GM12878 (cell line): ENCODE measurements at regions not wholly inside any gene's neighbourhood (a gene's known extent, or its start where the extent isn't known, plus 50 kb on each side); places are given as distances from the start of the nearest gene placed in this dataset.
A peak's percentile ranks its signal among the peaks of the same experiment; 100 is the strongest.

Experiments used
- ATAC-seq: fragments of 200-7000 bp; cut with Tn5 transposase; 3 replicates; pipeline ENCODE4 v1.9.1; 2020; ENCODE audit warnings: mild to moderate bottlenecking, moderate library complexity
- BruUV-seq: library from RNA; stranded (reverse); fragments of 400-500 nt; replicated peaks from 2 replicates; lab custom pipeline; 2021; lab: Mats Ljungman, UMichigan
- CTCF ChIA-PET: fragments of 300-600 bp; sonication (Branson Sonifier 250); formaldehyde crosslinking; extraction: SDS; loops from one replicate; lab custom pipeline; 2021; ENCODE audit warnings: inconsistent platforms; lab: Yijun Ruan, JAX
- POLR2A ChIA-PET: fragments of 350-600 bp; formaldehyde crosslinking; extraction: SDS; loops from one replicate; lab custom pipeline; 2021; ENCODE audit warnings: inconsistent platforms; lab: Charles Lee
- RAD21 ChIA-PET: fragments of 300-600 bp; sonication (Branson Sonifier 250); formaldehyde crosslinking; loops from one replicate; lab custom pipeline; 2023; ENCODE audit warnings: antibody characterized with exemption; ENCODE audit not compliant: unreplicated experiment; lab: Charles Lee
- SMC1A ChIA-PET: fragments of 300-600 bp; sonication (Branson Sonifier 250); formaldehyde crosslinking; loops from one replicate; lab custom pipeline; 2023; ENCODE audit not compliant: unreplicated experiment, uncharacterized antibody; lab: Charles Lee
- DNase-seq: peaks from one replicate; pipeline ENCODE4 v3.0.0-alpha.2; 2011; ENCODE audit warnings: low read depth, low spot score
- FAIRE-seq: peaks from 3 replicates; lab custom pipeline; 2011; peaks lifted over from hg19 to GRCh38; lab: Jason Lieb, UNC
- H2AFZ ChIP-seq: 2 replicates; pipeline ENCODE4 v1.6.0; 2011; ENCODE audit warnings: low read depth, low read length, control low read depth; ENCODE audit not compliant: control insufficient read depth
- H3K27ac ChIP-seq: 2 replicates; pipeline ENCODE4 v1.5.1; 2011; ENCODE audit warnings: control low read depth; ENCODE audit not compliant: control insufficient read depth, insufficient read depth
- H3K27me3 ChIP-seq, 2 experiments: replicated peaks in 1 of 2; 2 replicates each; pipeline versions ENCODE4 v1.6.0 to v1.6.1; 2011; ENCODE audit warnings: low read length in 1 of 2; ENCODE audit not compliant: control insufficient read depth in 2 of 2, insufficient read depth in 2 of 2
- H3K36me3 ChIP-seq, 2 experiments: 2 replicates each; pipeline ENCODE4 v1.5.1; 2011; ENCODE audit warnings: low read length in 1 of 2; ENCODE audit not compliant: control insufficient read depth in 2 of 2, insufficient read depth in 2 of 2
- H3K4me1 ChIP-seq: 2 replicates; pipeline ENCODE4 v1.6.1; 2011; ENCODE audit warnings: mild to moderate bottlenecking, low read length, moderate library complexity, mixed read lengths; ENCODE audit not compliant: control insufficient read depth, insufficient read depth
- H3K4me2 ChIP-seq: 2 replicates; pipeline ENCODE4 v1.6.0; 2011; ENCODE audit warnings: control low read depth; ENCODE audit not compliant: control insufficient read depth, insufficient read depth
- H3K4me3 ChIP-seq: fragments of 200-600 bp; sonication (generic); 2 replicates; pipeline ENCODE4 v1.5.1; 2016
- H3K79me2 ChIP-seq: 2 replicates; pipeline ENCODE4 v1.6.0; 2011; ENCODE audit warnings: low read length; ENCODE audit not compliant: control insufficient read depth, insufficient read depth
- H3K9ac ChIP-seq: 2 replicates; pipeline ENCODE4 v1.8.0; 2011; ENCODE audit warnings: low read length, control low read depth, mixed read lengths; ENCODE audit not compliant: control insufficient read depth, insufficient read depth
- H3K9me3 ChIP-seq: replicated peaks from 3 replicates; pipeline ENCODE4 v1.5.1; 2011; ENCODE audit warnings: mild to moderate bottlenecking, low read length; ENCODE audit not compliant: control insufficient read depth, insufficient read depth
- H4K20me1 ChIP-seq: 2 replicates; pipeline ENCODE4 v1.6.0; 2011; ENCODE audit not compliant: control insufficient read depth, insufficient read depth
- EGR1 ChIP-seq, 2 experiments: IDR thresholded peaks; 1 replicate in 1 of 2; 2 replicates in 1 of 2; pipeline ENCODE4 v1.6.1; 2011 to 2012; ENCODE audit warnings: low read depth in 2 of 2, low read length in 2 of 2, borderline replicate concordance in 1 of 2, mild to moderate bottlenecking in 1 of 2, moderate library complexity in 1 of 2
- IKZF2 ChIP-seq, 2 experiments: fragments of 450-650 bp; IDR thresholded peaks; 2 replicates each; pipeline ENCODE4 v1.6.1; 2017; ENCODE audit warnings: mild to moderate bottlenecking in 2 of 2, moderate library complexity in 2 of 2
- NFXL1 ChIP-seq: fragments of 450-650 bp; IDR thresholded peaks from 2 replicates; pipeline ENCODE4 v1.6.1; 2017; ENCODE audit warnings: antibody characterized with exemption, mild to moderate bottlenecking, borderline replicate concordance
- RB1 ChIP-seq: fragments of 450-650 bp; formaldehyde crosslinking; IDR thresholded peaks from 2 replicates; pipeline ENCODE4 v1.6.1; 2017; ENCODE audit warnings: mild to moderate bottlenecking, borderline replicate concordance
- YY1 ChIP-seq: IDR thresholded peaks from 2 replicates; pipeline ENCODE4 v1.6.1; 2011; ENCODE audit warnings: low read depth, mild to moderate bottlenecking, low read length
- ZNF217 ChIP-seq: fragments of 450-650 bp; IDR thresholded peaks from 2 replicates; pipeline ENCODE4 v1.6.1; 2017; ENCODE audit warnings: antibody characterized with exemption, mild to moderate bottlenecking
- ZNF24 ChIP-seq: fragments of 450-650 bp; IDR thresholded peaks from 2 replicates; pipeline ENCODE4 v1.6.1; 2017; ENCODE audit warnings: antibody characterized with exemption, mild to moderate bottlenecking
- ZZZ3 ChIP-seq: IDR thresholded peaks from 2 replicates; pipeline ENCODE4 v1.6.1; 2011; ENCODE audit warnings: low read depth; ENCODE audit not compliant: control insufficient read depth, insufficient read length
- WGBS: methylation state at CpG from one replicate; pipeline ENCODE4 v1.1.6; 2016; ENCODE audit warnings: low lambda C conversion rate; ENCODE audit not compliant: insufficient replicate concordance, insufficient coverage; ENCODE audit errors: missing lambda C conversion rate; 5-methylcytosine and 5-hydroxymethylcytosine counted together
- in situ Hi-C: fragments of 300-500 bp; cut with MboI; formaldehyde crosslinking; loops from 9 replicates; pipeline ENCODE4 v1.14.3; 2018; ENCODE audit warnings: mixed read lengths
- intact Hi-C: fragments of 100-400 bp; cut with micrococcal nuclease; formaldehyde crosslinking; loops from one replicate; pipeline ENCODE4 v1.14.2; 2022; ENCODE audit not compliant: unreplicated experiment
- TF ChIP-seq, protein P1 (sequence below): fragments of 450-650 bp; IDR thresholded peaks from 2 replicates; pipeline ENCODE4 v1.6.1; 2016; ENCODE audit warnings: mild to moderate bottlenecking
- TF ChIP-seq, protein P2 (sequence below): IDR thresholded peaks from 2 replicates; pipeline ENCODE4 v1.6.1; 2012; ENCODE audit warnings: low read depth, low read length, improper control_type of control experiment

DNA sequence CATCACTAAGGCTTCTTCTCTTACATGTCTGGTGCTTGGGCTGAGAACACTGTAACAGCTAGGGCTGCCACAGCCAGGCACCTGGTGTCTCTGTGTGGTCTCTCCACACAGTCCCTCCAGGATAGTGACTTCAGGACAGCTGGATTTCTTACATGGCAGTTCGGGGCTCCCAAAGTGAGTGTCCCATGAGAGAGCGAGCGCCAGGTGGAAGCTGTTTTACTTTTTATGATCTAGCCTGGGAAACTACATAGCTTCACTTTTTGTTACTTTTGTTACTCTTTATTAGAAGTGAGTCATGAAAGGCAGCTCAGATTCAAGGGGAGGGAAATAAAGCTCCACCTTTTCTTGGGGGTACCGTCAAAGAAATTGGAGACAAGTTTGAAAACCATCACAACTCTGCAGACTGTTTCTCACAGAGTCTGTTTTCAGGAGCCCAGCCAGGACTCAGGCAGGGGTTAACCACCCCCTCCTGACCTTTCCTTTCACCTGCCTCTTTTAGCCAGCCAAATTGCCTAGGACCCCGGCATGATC is 373.0 kb downstream of the MID1IP1 start:
- FAIRE-seq = no peak
- Histone ChIP-seq H3K9ac (no peak overlapping the region), H3K79me2 (no peaks in the 10 kb centered on the region), H3K4me1 (peaks cover 3% of the 10 kb centered on the region; the same call in 1 of the 2 replicates), H3K36me3 (no peaks in the 10 kb centered on the region), H2AFZ (peak overlapping the region; percentile 61), H3K27me3 (no peaks in the 10 kb centered on the region; a peak in 1 of 4 replicates), H3K4me2 (peak overlapping the region; percentile 38; the same call in 1 of the 2 replicates), H3K4me3 (no peak overlapping the region), H4K20me1 (no peaks in the 10 kb centered on the region; the same call in 1 of the 2 replicates), H3K9me3 (no peaks in the 10 kb centered on the region; the same call in 2 of the 3 replicates), H3K27ac (no peak overlapping the region)
- intact Hi-C loops (no loop called here), in situ Hi-C loops (no loop called here)
- ChIA-PET POLR2A (interaction anchor here (1.0 to 3.6 kb wide), 2 partner anchors 14 to 21 kb away, joined by 3 to 21 read pairs; no protein-coding TSS in a partner anchor), CTCF (interaction anchor here (1.1 to 2.3 kb wide), 6 partner anchors 11 to 67 kb away, joined by 3 to 9 read pairs (median 6); no protein-coding TSS in a partner anchor), SMC1A (interaction anchor here (0.7 to 4.6 kb wide), 8 partner anchors 8 to 33 kb away, joined by 3 to 30 read pairs (median 4); no protein-coding TSS in a partner anchor), RAD21 (interaction anchor here (0.7 to 1.8 kb wide), 6 partner anchors 11 to 406 kb away, joined by 3 to 6 read pairs (median 3); no protein-coding TSS in a partner anchor)
- TF ChIP-seq RB1 (no peak), NFXL1 (no peak), ZZZ3 (no peak), YY1 (no peak), ZNF217 (no peak), ZNF24 (no peak), IKZF2 (IDR thresholded peaks at IDR 0.05) (no peak), EGR1 (IDR thresholded peaks at IDR 0.05; ENCODE audit: borderline replicate concordance in 1 of 2, low read depth in 2 of 2, low read length in 2 of 2) (no peak)
- TF ChIP-seq, protein P1, sequence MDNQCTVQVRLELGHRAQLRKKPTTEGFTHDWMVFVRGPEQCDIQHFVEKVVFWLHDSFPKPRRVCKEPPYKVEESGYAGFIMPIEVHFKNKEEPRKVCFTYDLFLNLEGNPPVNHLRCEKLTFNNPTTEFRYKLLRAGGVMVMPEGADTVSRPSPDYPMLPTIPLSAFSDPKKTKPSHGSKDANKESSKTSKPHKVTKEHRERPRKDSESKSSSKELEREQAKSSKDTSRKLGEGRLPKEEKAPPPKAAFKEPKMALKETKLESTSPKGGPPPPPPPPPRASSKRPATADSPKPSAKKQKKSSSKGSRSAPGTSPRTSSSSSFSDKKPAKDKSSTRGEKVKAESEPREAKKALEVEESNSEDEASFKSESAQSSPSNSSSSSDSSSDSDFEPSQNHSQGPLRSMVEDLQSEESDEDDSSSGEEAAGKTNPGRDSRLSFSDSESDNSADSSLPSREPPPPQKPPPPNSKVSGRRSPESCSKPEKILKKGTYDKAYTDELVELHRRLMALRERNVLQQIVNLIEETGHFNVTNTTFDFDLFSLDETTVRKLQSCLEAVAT = no peak
- TF ChIP-seq, protein P2, sequence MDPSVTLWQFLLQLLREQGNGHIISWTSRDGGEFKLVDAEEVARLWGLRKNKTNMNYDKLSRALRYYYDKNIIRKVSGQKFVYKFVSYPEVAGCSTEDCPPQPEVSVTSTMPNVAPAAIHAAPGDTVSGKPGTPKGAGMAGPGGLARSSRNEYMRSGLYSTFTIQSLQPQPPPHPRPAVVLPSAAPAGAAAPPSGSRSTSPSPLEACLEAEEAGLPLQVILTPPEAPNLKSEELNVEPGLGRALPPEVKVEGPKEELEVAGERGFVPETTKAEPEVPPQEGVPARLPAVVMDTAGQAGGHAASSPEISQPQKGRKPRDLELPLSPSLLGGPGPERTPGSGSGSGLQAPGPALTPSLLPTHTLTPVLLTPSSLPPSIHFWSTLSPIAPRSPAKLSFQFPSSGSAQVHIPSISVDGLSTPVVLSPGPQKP = no peak
- WGBS = 51% methylated on average over 5 of the region's 5 CpGs
- no TSS peak for BruUV-seq
- no peak for DNase-seq
- ATAC-seq = no peak
